Activated CD4-positive, alpha-beta memory T cell treated with anti-CD3 and anti-CD28 coated beads for 36 hours (primary cell): ENCODE measurements at regions not wholly inside any gene's neighbourhood (a gene's known extent, or its start where the extent isn't known, plus 50 kb on each side); places are given as distances from the start of the nearest gene placed in this dataset.

Experiments used
- CTCF ChIA-PET: fragments of 350-600 bp; sonication (Branson Sonifier 250); formaldehyde crosslinking; loops from one replicate; lab custom pipeline; 2021; ENCODE audit warnings: antibody characterized with exemption, inconsistent platforms; lab: Charles Lee
- POLR2A ChIA-PET: fragments of 350-600 bp; sonication (Branson Sonifier 250); formaldehyde crosslinking; loops from one replicate; lab custom pipeline; 2021; ENCODE audit warnings: antibody characterized with exemption; lab: Charles Lee
- DNase-seq: peaks from one replicate; pipeline ENCODE4 v3.0.0-alpha.2; 2020
- H3K27ac Mint-ChIP-seq: one replicate; pipeline ENCODE4 v1.8.0; 2021; ENCODE audit warnings: mixed read lengths
- H3K27me3 Mint-ChIP-seq: one replicate; pipeline ENCODE4 v1.8.0; 2021; ENCODE audit warnings: mixed read lengths
- H3K36me3 Mint-ChIP-seq: one replicate; pipeline ENCODE4 v1.8.0; 2021; ENCODE audit warnings: mixed read lengths
- H3K4me1 Mint-ChIP-seq: one replicate; pipeline ENCODE4 v1.8.0; 2021; ENCODE audit warnings: low read depth, mixed read lengths
- H3K4me3 Mint-ChIP-seq: one replicate; pipeline ENCODE4 v1.8.0; 2021; ENCODE audit warnings: mild to moderate bottlenecking, mixed read lengths
- H3K9me3 Mint-ChIP-seq: one replicate; pipeline ENCODE4 v1.8.0; 2021; ENCODE audit warnings: mixed read lengths
- intact Hi-C: fragments of 100-400 bp; cut with micrococcal nuclease; formaldehyde crosslinking; loops from one replicate; pipeline ENCODE4 v1.15.1; 2023

DNA sequence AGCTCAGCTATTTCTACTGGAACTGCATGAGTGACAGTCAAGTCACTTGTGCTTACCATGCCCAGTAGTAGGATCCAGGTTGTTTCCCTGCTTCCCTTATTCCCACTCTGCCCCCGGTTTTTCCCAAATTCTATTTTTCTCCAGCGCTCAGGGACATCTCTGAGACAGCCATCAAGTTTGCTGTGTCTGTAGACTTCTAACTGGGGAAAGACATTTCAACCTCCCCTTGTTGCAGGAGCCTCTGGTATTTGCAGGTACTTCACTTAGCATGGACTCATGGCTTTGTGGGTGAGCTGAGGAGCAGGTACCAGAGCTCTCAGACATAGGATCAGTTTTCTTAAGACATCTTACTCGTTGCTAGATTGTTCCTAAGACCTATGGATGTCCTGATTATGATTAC, 801.6 kb upstream of the RBFOX1 start:
- Mint-ChIP-seq H3K4me3 (no peak overlapping the region), H3K27me3 (no peaks in the 10 kb centered on the region), H3K9me3 (peaks cover 16% of the 10 kb centered on the region), H3K36me3 (no peaks in the 10 kb centered on the region), H3K4me1 (no peaks in the 10 kb centered on the region), H3K27ac (no peak overlapping the region)
- DNase-seq = no peak
- POLR2A ChIA-PET = no interaction called here
- intact Hi-C loops = no loop called here
- CTCF ChIA-PET = no interaction called here

DNA sequence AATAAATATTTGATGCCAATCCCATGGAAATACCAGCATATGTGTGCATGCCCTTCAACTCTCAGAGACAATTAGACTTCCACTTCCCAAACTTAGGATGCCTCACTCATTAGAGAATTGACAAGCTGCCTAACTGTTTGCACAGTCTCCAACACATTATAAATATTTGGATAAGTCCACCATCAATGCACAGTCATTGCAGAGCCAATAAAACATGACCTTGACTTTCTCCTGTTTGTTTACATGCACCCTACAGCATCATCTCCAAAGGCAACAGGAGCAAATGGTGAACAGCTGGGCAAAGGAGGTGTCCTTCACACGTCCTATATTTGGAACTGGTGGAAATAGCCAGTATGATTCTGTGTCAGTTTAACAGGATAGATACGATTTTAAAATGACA, 804.4 kb upstream of the RBFOX1 start:
- no peaks in the 10 kb centered on the region for H3K27me3 Mint-ChIP-seq
- H3K4me1 Mint-ChIP-seq = no peaks in the 10 kb centered on the region
- peaks cover 18% of the 10 kb centered on the region for H3K9me3 Mint-ChIP-seq
- CTCF ChIA-PET = no interaction called here
- POLR2A ChIA-PET = no interaction called here
- H3K4me3 Mint-ChIP-seq = no peak overlapping the region
- DNase-seq = no peak
- H3K36me3 Mint-ChIP-seq = no peaks in the 10 kb centered on the region
- no peak overlapping the region for H3K27ac Mint-ChIP-seq
- intact Hi-C loops = no loop called here

DNA sequence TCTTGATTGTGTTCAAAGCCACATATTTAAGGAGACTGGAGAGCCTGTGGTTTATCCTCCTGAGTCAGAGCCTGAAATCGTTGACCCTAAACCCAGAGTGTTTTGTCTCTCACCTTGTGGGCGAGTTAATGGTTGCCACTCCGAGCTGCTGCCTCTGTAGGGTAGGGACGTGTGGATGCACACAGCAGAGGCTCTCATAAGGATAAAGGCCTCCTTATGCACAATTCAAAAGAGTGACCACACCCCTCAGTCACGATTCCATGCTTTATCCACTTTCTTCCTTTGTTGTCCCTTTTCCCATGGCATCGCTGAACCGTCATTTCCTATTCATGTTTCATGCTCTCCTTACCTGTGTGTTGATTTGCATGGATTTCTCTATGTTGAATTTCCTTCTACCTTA, 805.0 kb upstream of the RBFOX1 start:
- no peak overlapping the region for H3K27ac Mint-ChIP-seq
- H3K36me3 Mint-ChIP-seq = no peaks in the 10 kb centered on the region
- peaks cover 16% of the 10 kb centered on the region for H3K9me3 Mint-ChIP-seq
- intact Hi-C loops = no loop called here
- no peaks in the 10 kb centered on the region for H3K4me1 Mint-ChIP-seq
- ChIA-PET POLR2A (no interaction called here), CTCF (no interaction called here)
- no peaks in the 10 kb centered on the region for H3K27me3 Mint-ChIP-seq
- no peak overlapping the region for H3K4me3 Mint-ChIP-seq
- DNase-seq = no peak

DNA sequence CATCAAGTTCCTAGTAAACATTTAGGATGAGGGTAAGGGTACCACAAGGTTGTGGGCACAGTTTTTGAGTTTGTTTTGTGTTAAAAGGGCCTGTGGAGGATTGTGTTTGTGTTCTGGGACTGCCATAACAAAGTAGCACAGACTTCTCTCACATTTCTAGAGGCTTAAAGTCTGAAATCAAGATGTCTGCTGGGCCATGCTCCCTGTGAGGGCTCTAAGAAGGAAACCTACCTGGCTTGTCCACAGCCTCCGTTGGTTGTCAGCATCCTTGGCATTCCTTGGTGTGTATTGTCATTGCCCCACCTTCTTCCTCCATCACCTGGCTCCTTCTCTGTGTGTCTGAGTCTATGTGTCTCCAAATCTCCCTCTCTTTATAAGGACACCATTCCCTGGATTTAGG, 808.1 kb upstream of the RBFOX1 start:
- Mint-ChIP-seq H3K4me1 (no peaks in the 10 kb centered on the region), H3K27ac (no peak overlapping the region), H3K36me3 (no peaks in the 10 kb centered on the region), H3K4me3 (no peak overlapping the region), H3K27me3 (no peaks in the 10 kb centered on the region), H3K9me3 (peaks cover 12% of the 10 kb centered on the region)
- ChIA-PET CTCF (no interaction called here), POLR2A (no interaction called here)
- DNase-seq = no peak
- intact Hi-C loops = no loop called here

DNA sequence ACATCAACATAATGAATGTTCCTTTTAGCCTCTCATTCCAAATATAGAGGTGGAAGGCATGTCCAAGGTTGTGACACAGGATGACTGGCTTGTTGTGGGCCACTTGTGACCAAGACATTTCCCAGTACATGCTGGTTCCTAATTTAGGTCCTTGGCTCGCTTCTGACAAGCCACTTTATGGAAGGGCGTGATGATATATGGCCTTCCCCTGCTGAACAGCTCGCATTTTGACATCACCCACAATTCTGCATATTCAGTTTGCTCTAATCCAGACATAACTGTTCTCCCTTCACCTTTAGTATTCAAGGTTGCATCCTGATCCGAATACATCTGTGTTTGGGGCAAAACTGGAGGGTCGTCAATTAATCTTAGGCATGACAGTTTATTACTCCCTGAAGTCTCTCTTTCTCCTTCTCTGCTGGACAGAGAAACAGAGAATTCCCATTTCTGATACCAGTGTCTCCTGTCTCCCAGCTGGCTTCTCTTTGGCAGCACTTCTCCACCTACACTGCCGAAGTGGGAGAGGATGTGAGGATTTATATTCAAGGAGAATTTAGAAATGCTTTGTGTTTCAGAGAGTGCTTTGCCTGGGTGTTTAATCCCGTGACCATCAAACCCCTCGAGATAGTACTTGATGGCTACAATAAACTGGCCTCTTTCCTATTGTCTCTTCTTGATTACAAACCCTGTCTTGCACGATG, 815.5 kb upstream of the RBFOX1 start:
- H3K36me3 Mint-ChIP-seq = no peaks in the 10 kb centered on the region
- no peak overlapping the region for H3K27ac Mint-ChIP-seq
- ChIA-PET CTCF (no interaction called here), POLR2A (no interaction called here)
- H3K27me3 Mint-ChIP-seq = no peaks in the 10 kb centered on the region
- intact Hi-C loops = no loop called here
- H3K9me3 Mint-ChIP-seq = peaks cover 13% of the 10 kb centered on the region
- no peak overlapping the region for H3K4me3 Mint-ChIP-seq
- H3K4me1 Mint-ChIP-seq = no peaks in the 10 kb centered on the region
- DNase-seq = no peak

DNA sequence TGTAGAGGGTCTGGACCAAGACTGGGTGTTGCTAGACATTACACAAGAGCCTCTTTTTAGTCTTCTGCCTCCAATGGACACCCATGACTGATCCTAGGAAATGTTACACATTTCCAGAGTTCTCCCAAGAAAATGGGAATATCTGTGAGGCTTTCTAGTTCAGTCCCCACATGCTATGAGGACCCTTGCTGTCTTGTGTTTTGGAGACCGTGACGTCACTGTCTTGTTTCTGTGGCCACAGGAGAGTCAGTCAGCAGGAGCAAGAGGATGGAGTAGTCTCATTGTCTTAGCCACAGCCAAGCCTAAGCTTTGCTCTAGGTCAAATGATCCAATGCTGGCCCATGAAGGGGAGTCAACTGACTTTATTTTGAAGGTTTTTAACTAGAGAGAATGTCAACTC, 820.1 kb upstream of the RBFOX1 start:
- Mint-ChIP-seq H3K27ac (no peak overlapping the region), H3K36me3 (no peaks in the 10 kb centered on the region), H3K4me1 (no peaks in the 10 kb centered on the region), H3K9me3 (peaks cover 25% of the 10 kb centered on the region), H3K27me3 (no peaks in the 10 kb centered on the region), H3K4me3 (no peak overlapping the region)
- intact Hi-C loops = no loop called here
- ChIA-PET CTCF (no interaction called here), POLR2A (no interaction called here)
- DNase-seq = no peak

DNA sequence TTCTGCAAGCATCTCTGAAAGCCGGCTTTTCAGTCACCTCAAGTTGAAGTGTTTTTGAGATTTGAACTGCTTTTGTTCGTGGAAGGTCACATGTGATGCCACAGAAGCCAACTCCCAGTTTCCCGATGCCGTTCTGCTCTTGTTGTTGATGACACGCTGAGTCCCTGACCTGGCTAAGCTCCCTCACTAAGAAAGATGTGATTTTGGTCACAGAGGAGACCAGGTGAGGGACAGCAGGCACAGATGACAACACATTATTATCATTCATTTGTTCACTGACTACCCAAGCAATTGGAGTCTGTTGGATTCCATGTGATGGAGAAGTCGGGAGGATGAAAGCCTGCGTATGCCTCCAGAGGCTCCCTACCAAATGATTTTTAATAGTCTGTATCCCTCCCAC, 822.4 kb upstream of the RBFOX1 start:
- H3K27ac Mint-ChIP-seq = no peak overlapping the region
- H3K36me3 Mint-ChIP-seq = no peaks in the 10 kb centered on the region
- no peaks in the 10 kb centered on the region for H3K4me1 Mint-ChIP-seq
- ChIA-PET POLR2A (no interaction called here), CTCF (no interaction called here)
- no peak overlapping the region for H3K4me3 Mint-ChIP-seq
- DNase-seq = no peak
- no peaks in the 10 kb centered on the region for H3K27me3 Mint-ChIP-seq
- intact Hi-C loops = no loop called here
- H3K9me3 Mint-ChIP-seq = peaks cover 25% of the 10 kb centered on the region

DNA sequence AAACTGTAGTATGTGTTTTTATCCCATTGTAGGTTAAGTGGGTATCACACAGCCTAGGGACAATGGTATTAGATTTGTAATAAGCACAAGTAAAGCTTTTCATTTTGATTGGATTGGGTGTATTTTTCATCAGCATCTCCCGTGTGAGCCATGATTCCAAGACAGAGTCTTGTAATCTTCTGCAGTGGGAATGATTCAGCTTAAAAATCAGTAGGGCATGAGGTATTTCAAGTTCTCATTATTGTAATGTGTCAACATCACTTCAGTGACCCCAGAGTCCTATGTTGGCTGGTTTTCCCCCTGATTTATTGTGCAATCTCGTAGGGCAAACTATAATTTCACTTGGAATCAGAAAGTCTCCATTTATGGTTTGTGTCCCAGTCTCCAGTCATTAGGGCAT, 833.2 kb upstream of the RBFOX1 start:
- H3K27ac Mint-ChIP-seq = no peak overlapping the region
- CTCF ChIA-PET = no interaction called here

DNA sequence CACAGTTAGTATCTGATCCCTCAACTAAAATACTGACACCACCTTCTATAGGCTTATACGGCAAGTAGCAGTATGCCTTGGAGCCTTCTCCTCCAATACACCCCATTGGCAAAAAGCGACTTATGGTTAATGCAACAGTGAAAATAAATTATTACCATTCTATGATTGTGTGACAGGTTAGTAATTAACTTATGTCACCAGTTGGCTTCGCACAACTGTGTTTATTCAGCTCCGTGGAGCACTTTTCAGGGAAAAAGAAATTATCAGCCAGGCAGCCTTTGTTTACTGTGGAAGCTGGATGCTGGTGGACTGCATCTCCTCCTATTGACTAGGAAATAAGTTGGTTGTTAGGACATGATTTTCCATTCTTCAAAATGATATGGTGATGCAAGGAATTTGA, 833.8 kb upstream of the RBFOX1 start:
- no peak overlapping the region for H3K4me3 Mint-ChIP-seq
- ChIA-PET CTCF (no interaction called here), POLR2A (no interaction called here)
- intact Hi-C loops = no loop called here
- no peaks in the 10 kb centered on the region for H3K4me1 Mint-ChIP-seq
- H3K27ac Mint-ChIP-seq = no peak overlapping the region
- no peaks in the 10 kb centered on the region for H3K27me3 Mint-ChIP-seq
- H3K9me3 Mint-ChIP-seq = peaks cover 23% of the 10 kb centered on the region
- DNase-seq = no peak
- no peaks in the 10 kb centered on the region for H3K36me3 Mint-ChIP-seq

More for the DNA sequence above, 833.2 kb upstream of the RBFOX1 start:
- Mint-ChIP-seq H3K36me3 (no peaks in the 10 kb centered on the region), H3K9me3 (peaks cover 25% of the 10 kb centered on the region), H3K4me1 (no peaks in the 10 kb centered on the region), H3K4me3 (no peak overlapping the region), H3K27me3 (no peaks in the 10 kb centered on the region)
- DNase-seq = no peak
- intact Hi-C loops = no loop called here
- POLR2A ChIA-PET = no interaction called here

DNA sequence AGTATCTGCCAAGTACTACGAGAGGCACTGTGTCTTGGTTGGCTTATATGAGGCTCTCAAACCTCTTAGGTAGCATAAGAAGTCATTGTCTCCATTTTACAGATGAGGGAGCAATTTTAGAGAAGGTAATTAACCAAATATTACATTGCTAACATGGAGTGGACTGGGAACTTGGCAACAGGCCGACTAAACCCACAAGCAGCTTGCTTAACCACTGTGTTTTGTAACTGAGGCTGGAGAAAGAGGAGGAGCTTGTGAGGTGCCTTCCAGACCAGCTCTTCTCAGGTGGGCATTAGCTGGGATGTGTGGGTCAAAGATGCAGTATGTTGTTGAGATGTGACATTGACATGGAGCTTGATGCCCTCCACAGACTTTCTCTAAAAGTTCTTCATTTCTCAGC, 835.6 kb upstream of the RBFOX1 start:
- CTCF ChIA-PET = no interaction called here
- no peak overlapping the region for H3K27ac Mint-ChIP-seq

DNA sequence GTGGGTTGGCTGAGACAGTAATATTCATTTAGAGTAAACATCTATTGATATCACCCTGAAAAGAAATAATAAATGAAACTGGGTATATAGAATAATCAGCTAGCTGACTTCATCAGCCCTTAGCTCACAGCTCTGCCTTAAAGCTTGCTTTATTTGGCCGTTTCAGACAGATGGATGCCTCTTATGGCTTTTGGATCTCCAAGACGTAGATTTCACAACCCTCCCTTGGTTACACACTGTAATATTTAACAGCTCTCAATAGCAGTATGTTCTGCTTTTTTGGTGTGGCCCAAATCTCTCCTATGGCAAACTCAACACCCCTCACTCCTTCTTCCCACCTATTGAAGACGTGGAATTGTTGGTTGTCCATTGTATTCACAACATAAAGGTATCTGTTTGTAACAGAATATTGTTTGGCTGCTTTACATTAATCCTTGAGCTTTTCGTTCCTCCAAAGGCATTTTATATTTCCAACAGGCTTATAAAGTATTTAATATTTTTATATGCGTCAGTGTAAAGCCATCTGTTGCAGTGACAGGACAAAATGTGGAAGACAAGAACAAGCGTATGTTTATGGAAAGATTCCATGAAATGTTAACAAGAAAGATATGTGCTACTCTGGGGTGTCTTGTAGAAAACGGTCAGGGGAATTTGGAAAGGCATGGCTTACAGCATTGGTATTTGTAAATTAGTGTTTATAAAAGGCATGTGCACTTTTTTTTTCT, 837.0 kb upstream of the RBFOX1 start:
- ChIA-PET POLR2A (no interaction called here), CTCF (interaction anchor here (0.5 kb wide), 1 partner anchor 929 kb away, joined by 3 read pairs; no protein-coding TSS in a partner anchor)
- DNase-seq = no peak
- Mint-ChIP-seq H3K9me3 (peaks cover 12% of the 10 kb centered on the region), H3K36me3 (no peaks in the 10 kb centered on the region), H3K4me3 (no peak overlapping the region), H3K4me1 (no peaks in the 10 kb centered on the region), H3K27ac (no peak overlapping the region), H3K27me3 (no peaks in the 10 kb centered on the region)
- intact Hi-C loops = no loop called here

More for the DNA sequence above, 835.6 kb upstream of the RBFOX1 start:
- Mint-ChIP-seq H3K36me3 (no peaks in the 10 kb centered on the region), H3K4me1 (no peaks in the 10 kb centered on the region), H3K9me3 (peaks cover 17% of the 10 kb centered on the region), H3K4me3 (no peak overlapping the region), H3K27me3 (no peaks in the 10 kb centered on the region)
- intact Hi-C loops = no loop called here
- POLR2A ChIA-PET = no interaction called here
- no peak for DNase-seq

DNA sequence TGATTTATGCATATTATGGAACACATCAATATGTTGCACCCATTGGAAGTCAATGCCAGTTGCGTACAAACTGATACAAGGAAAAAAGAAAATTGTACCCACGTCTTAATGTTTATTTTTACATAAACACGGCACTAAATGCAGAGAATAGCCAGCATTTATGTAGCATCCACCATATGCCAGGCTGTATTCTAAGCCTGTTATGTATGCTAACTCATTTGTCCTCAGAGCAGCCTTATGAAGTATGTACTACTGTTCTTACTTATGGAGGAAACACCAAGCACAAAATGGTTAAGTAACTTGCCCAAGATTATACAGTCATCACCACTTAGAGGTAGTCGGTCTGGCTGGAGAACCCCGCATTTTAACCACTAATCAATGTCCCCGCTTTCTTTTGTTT, 837.9 kb upstream of the RBFOX1 start:
- no peak for DNase-seq
- ChIA-PET POLR2A (no interaction called here), CTCF (no interaction called here)
- Mint-ChIP-seq H3K4me3 (no peak overlapping the region), H3K4me1 (no peaks in the 10 kb centered on the region), H3K36me3 (no peaks in the 10 kb centered on the region), H3K27me3 (no peaks in the 10 kb centered on the region), H3K9me3 (peaks cover 8% of the 10 kb centered on the region), H3K27ac (no peak overlapping the region)
- intact Hi-C loops = no loop called here

DNA sequence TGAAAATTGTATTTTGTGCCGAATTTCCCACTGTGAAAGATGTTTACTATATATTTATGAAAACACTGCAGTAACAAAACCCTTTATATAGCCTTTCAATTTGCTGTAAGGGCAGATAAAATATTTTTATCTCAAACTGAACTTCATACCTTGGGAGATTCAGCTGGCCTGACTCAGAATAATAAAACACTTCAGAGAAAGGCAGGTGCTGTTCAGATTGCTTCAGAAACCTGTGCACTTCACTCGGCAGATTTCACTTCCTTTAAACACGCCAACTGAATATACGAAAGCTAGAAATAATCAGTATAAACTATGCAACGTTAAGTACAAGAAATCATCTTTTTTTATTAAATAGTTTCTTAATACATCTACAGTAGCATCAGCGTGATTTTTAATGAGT, 839.1 kb upstream of the RBFOX1 start:
- no peaks in the 10 kb centered on the region for H3K27me3 Mint-ChIP-seq
- ChIA-PET CTCF (no interaction called here), POLR2A (no interaction called here)
- intact Hi-C loops = no loop called here
- no peak overlapping the region for H3K4me3 Mint-ChIP-seq
- H3K27ac Mint-ChIP-seq = no peak overlapping the region
- H3K4me1 Mint-ChIP-seq = no peaks in the 10 kb centered on the region
- no peaks in the 10 kb centered on the region for H3K36me3 Mint-ChIP-seq
- DNase-seq = no peak
- H3K9me3 Mint-ChIP-seq = peaks cover 5% of the 10 kb centered on the region
